Loucy (cell line): ENCODE measurements at regions not wholly inside any gene's neighbourhood (a gene's known extent, or its start where the extent isn't known, plus 50 kb on each side); places are given as distances from the start of the nearest gene placed in this dataset.

Source experiments
- CTCF ChIP-seq: fragments of 200-600 bp; sonication (generic); conservative IDR thresholded peaks from 2 replicates; pipeline ENCODE4 v1.5.1; 2014; ENCODE audit warnings: mild to moderate bottlenecking, antibody characterized with exemption, low read length
- EZH2phosphoT487 ChIP-seq: fragments of 200-600 bp; IDR thresholded peaks from 2 replicates; pipeline ENCODE4 v1.6.1; 2018; ENCODE audit warnings: antibody characterized with exemption, mild to moderate bottlenecking, moderate library complexity, borderline replicate concordance

- no peak for TF ChIP-seq CTCF
- no peak for TF ChIP-seq EZH2phosphoT487
Measured at GRCh38 chr1:4129693-4130092, 229.6 kb upstream of the C1orf174 start.
